Activated T-helper 17 cell treated with anti-CD3 and anti-CD28 coated beads, Interleukin-2, amount 50 U/mL, for 72 hours (primary cell): ENCODE measurements at regions not wholly inside any gene's neighbourhood (a gene's known extent, or its start where the extent isn't known, plus 50 kb on each side); places are given as distances from the start of the nearest gene placed in this dataset.

Experiments
- ATAC-seq: fragments of 150-1000 bp; cut with Tn5 transposase; replicated peaks from 2 replicates; pipeline ENCODE4 v1.10.0; 2021; ENCODE audit warnings: mild to moderate bottlenecking, moderate library complexity
- H3K27ac Mint-ChIP-seq: one replicate; pipeline ENCODE4 v1.8.0; 2022; ENCODE audit warnings: mixed read lengths
- H3K27me3 Mint-ChIP-seq: one replicate; pipeline ENCODE4 v1.8.0; 2022; ENCODE audit warnings: mixed read lengths
- H3K36me3 Mint-ChIP-seq: one replicate; pipeline ENCODE4 v1.8.0; 2022; ENCODE audit warnings: low read depth, mild to moderate bottlenecking, mixed read lengths
- H3K4me1 Mint-ChIP-seq: one replicate; pipeline ENCODE4 v1.8.0; 2022; ENCODE audit warnings: mixed read lengths
- H3K4me3 Mint-ChIP-seq: one replicate; pipeline ENCODE4 v1.8.0; 2022; ENCODE audit warnings: mild to moderate bottlenecking, mixed read lengths
- H3K9me3 Mint-ChIP-seq: one replicate; pipeline ENCODE4 v1.8.0; 2022; ENCODE audit warnings: mixed read lengths

DNA sequence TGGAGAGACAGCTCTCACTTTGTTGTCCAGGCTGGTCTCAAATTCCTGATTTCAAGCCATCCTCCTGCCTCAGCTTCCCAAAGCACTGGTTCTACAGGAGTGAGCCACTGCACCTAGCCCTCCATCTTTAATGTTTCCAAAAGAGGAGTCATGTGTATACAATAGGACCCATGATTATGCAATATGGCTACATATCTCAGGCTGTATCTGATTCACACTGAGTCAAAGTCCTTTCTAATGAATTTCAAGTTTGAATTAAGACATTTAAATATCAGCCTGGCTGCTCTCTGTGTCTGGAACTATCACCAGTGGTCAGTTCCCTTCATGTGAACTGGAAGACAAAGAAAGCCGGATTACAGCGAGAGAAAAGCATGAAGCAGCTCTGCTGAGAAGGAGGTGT lies 90.5 kb downstream of the MINAR1 start:
- Mint-ChIP-seq H3K4me3 (no peak overlapping the region), H3K36me3 (no peaks in the 10 kb centered on the region), H3K4me1 (no peaks in the 10 kb centered on the region), H3K27me3 (peaks cover 11% of the 10 kb centered on the region), H3K9me3 (no peaks in the 10 kb centered on the region), H3K27ac (no peak overlapping the region)
- ATAC-seq = no peak

DNA sequence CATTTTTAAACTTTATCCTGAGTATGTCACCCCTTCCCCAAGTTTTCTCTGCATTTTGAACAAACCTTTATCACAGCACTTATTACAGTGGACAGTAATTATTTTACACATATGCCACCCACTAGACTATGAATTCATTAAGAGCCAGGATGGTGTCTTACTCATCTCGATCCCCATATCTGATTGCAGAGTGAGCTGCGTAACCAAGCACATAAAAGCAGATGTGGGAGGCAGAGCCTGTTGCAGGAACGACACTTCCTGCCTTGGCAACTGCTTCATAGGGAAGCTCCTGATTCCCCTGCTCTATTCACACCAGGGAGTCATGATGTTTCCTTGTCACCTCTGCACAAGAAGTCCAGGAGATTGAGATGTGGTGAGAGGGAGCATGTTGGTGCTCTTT lies 91.1 kb downstream of the MINAR1 start:
- H3K9me3 Mint-ChIP-seq = no peaks in the 10 kb centered on the region
- H3K27ac Mint-ChIP-seq = no peak overlapping the region
- no peak overlapping the region for H3K4me3 Mint-ChIP-seq
- no peak for ATAC-seq
- H3K4me1 Mint-ChIP-seq = no peaks in the 10 kb centered on the region
- H3K27me3 Mint-ChIP-seq = peaks cover 15% of the 10 kb centered on the region
- H3K36me3 Mint-ChIP-seq = no peaks in the 10 kb centered on the region

- Mint-ChIP-seq H3K27me3 (peaks cover 24% of the 10 kb centered on the region), H3K4me3 (no peak overlapping the region), H3K27ac (no peak overlapping the region), H3K36me3 (no peaks in the 10 kb centered on the region), H3K9me3 (no peaks in the 10 kb centered on the region), H3K4me1 (no peaks in the 10 kb centered on the region)
- no peak for ATAC-seq
These were observed 92.4 kb downstream of the MINAR1 start for GRCh38 chr15:79524531-79524930.

- H3K27me3 Mint-ChIP-seq = peaks cover 33% of the 10 kb centered on the region
- no peaks in the 10 kb centered on the region for H3K36me3 Mint-ChIP-seq
- ATAC-seq = no peak
- H3K9me3 Mint-ChIP-seq = no peaks in the 10 kb centered on the region
- no peaks in the 10 kb centered on the region for H3K4me1 Mint-ChIP-seq
- H3K4me3 Mint-ChIP-seq = no peak overlapping the region
- H3K27ac Mint-ChIP-seq = no peak overlapping the region
These were observed 94.2 kb downstream of the MINAR1 start for GRCh38 chr15:79526376-79526775.

GRCh38 chr15:79527821-79528220 lies 95.7 kb downstream of the MINAR1 start:
- no peak overlapping the region for H3K27ac Mint-ChIP-seq
- H3K4me3 Mint-ChIP-seq = no peak overlapping the region
- H3K27me3 Mint-ChIP-seq = peaks cover 37% of the 10 kb centered on the region
- no peaks in the 10 kb centered on the region for H3K36me3 Mint-ChIP-seq
- H3K9me3 Mint-ChIP-seq = no peaks in the 10 kb centered on the region
- H3K4me1 Mint-ChIP-seq = no peaks in the 10 kb centered on the region
- ATAC-seq = no peak

DNA sequence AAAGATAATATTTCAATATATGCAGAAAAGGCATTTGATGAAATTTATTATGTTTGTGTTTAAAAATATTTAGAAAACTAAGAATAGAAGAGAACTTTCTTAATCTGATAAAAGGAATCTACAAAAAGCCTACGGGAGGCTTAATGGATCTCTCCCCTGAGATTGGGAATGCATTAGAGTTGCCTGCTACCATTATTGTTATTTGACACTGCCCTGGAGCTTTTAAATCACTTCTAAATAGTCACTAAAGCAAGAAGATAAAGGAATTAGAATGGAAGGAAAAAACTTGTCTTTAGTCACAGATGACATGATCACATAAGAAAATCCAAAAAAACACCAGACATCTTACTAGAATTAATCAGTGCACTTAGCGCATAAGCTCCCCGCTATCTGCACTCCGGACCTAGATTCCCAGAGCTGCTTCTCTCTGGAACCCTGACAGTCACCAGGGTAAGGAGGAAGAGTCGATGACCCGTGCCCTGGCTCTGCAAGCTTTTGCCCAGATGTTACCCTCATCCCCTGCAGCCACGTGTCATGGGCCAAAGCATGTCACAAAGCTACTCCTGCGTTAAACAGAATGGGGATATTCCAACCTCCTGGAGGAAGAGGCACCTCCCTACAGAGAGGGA lies 97.1 kb downstream of the MINAR1 start:
- H3K9me3 Mint-ChIP-seq = no peaks in the 10 kb centered on the region

GRCh38 chr15:79535536-79535935 lies 103.4 kb downstream of the MINAR1 start:
- no peaks in the 10 kb centered on the region for H3K36me3 Mint-ChIP-seq
- H3K27me3 Mint-ChIP-seq = peaks cover 19% of the 10 kb centered on the region
- H3K4me3 Mint-ChIP-seq = no peak overlapping the region
- no peaks in the 10 kb centered on the region for H3K4me1 Mint-ChIP-seq
- H3K27ac Mint-ChIP-seq = no peak overlapping the region
- no peak for ATAC-seq
- H3K9me3 Mint-ChIP-seq = no peaks in the 10 kb centered on the region

More for the DNA sequence above, 97.1 kb downstream of the MINAR1 start:
- Mint-ChIP-seq H3K27ac (no peak overlapping the region), H3K27me3 (peaks cover 42% of the 10 kb centered on the region), H3K4me3 (no peak overlapping the region), H3K36me3 (no peaks in the 10 kb centered on the region), H3K4me1 (no peaks in the 10 kb centered on the region)
- ATAC-seq = no peak

DNA sequence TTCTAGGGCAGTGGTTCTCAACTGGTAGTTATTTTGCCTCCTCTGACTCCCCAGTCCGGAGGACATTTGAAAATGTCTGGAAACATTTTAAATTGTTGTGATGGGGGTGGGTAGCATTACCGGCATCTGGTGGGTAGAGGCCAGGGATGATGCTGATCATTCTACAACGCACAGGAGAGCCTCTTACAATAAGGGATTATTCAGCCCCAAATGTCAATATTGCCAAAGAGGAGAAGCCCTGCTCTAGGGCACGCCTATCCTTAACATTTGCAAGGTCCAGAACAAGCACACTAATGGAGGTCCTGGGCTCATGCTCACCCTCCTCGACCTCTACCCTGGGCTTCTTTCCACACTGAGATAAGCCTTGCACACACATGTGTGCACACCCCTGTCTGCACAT lies 106.4 kb downstream of the MINAR1 start:
- H3K9me3 Mint-ChIP-seq = no peaks in the 10 kb centered on the region
- H3K27ac Mint-ChIP-seq = no peak overlapping the region
- H3K4me1 Mint-ChIP-seq = no peaks in the 10 kb centered on the region
- H3K36me3 Mint-ChIP-seq = no peaks in the 10 kb centered on the region
- H3K4me3 Mint-ChIP-seq = no peak overlapping the region
- no peak for ATAC-seq
- peaks cover 10% of the 10 kb centered on the region for H3K27me3 Mint-ChIP-seq

GRCh38 chr15:79539401-79539800 lies 107.3 kb downstream of the MINAR1 start:
- no peak overlapping the region for H3K4me3 Mint-ChIP-seq
- H3K27me3 Mint-ChIP-seq = peaks cover 5% of the 10 kb centered on the region
- H3K4me1 Mint-ChIP-seq = no peaks in the 10 kb centered on the region
- no peak for ATAC-seq
- H3K9me3 Mint-ChIP-seq = no peaks in the 10 kb centered on the region
- no peaks in the 10 kb centered on the region for H3K36me3 Mint-ChIP-seq
- no peak overlapping the region for H3K27ac Mint-ChIP-seq

DNA sequence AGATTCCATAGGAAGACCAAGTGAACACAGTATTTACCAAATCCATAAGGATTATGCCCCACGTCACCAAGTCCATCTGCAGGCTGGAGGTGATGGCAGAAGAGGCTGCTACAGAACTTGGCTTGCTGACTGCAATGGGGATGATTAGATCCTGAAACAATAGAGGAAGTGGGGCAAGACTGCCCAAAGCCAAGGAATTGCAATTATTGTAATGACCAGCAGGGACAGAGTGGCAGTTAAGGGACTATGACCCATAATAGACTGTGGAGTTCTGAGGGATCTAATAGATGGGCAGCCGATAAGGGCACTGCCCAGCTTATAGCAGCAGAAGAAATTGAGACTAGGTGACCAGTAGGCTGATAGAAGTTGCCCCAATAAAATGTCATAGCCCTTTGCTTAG lies 108.4 kb downstream of the MINAR1 start:
- Mint-ChIP-seq H3K27ac (no peak overlapping the region), H3K4me1 (no peaks in the 10 kb centered on the region), H3K36me3 (no peaks in the 10 kb centered on the region), H3K9me3 (no peaks in the 10 kb centered on the region), H3K4me3 (no peak overlapping the region), H3K27me3 (peaks cover 5% of the 10 kb centered on the region)
- ATAC-seq = no peak

GRCh38 chr15:79541196-79541595 lies 109.1 kb downstream of the MINAR1 start:
- Mint-ChIP-seq H3K27ac (no peak overlapping the region), H3K27me3 (peaks cover 5% of the 10 kb centered on the region), H3K9me3 (no peaks in the 10 kb centered on the region), H3K36me3 (no peaks in the 10 kb centered on the region), H3K4me3 (no peak overlapping the region), H3K4me1 (no peaks in the 10 kb centered on the region)
- ATAC-seq = no peak

- H3K27ac Mint-ChIP-seq = no peak overlapping the region
- ATAC-seq = no peak
- H3K36me3 Mint-ChIP-seq = no peaks in the 10 kb centered on the region
- no peaks in the 10 kb centered on the region for H3K9me3 Mint-ChIP-seq
- no peak overlapping the region for H3K4me3 Mint-ChIP-seq
- H3K27me3 Mint-ChIP-seq = peaks cover 5% of the 10 kb centered on the region
- no peaks in the 10 kb centered on the region for H3K4me1 Mint-ChIP-seq
These were observed 111.0 kb downstream of the MINAR1 start for GRCh38 chr15:79543097-79543496.

DNA sequence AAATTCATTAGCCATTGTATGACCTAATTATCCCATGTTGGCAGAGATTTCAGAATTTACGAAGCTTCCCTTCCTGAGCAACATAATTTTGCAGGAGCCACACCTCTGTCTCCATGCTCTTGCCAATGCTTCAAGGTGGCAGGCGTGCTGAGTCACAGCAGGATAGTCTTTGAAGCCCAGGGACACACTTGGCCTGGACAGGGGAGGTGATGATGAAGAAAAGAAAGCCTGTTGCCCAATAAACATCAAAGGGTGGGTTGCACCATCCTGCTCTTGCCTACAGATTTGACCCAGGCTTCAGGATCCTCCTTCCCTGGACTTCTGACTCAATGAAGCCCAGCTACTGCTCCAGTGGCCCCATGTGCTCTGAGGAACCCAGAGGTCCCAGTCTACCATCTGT lies 117.1 kb downstream of the MINAR1 start:
- Mint-ChIP-seq H3K36me3 (no peaks in the 10 kb centered on the region), H3K9me3 (no peaks in the 10 kb centered on the region), H3K27me3 (peaks cover 15% of the 10 kb centered on the region), H3K27ac (no peak overlapping the region), H3K4me3 (no peak overlapping the region), H3K4me1 (no peaks in the 10 kb centered on the region)
- no peak for ATAC-seq

DNA sequence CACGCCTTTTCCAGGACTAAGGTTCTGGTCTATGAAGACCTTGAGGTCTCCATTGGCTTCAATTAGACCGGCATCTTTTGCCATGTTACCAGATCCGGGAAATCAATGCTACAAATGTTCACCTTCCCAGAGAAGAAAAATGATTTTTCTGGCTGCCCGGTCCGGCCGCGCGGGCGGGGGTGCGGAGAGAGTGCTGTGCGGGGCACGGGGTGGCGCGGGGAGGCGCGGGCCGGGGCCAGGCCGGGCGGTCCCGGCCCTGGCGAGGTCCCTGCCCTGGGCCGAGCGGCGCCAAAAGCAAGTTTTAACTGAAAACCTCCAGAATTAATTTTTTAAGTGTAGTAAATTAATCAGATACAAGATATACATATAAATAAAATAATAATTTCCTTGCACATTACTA lies 128.2 kb downstream of the MINAR1 start:
- H3K36me3 Mint-ChIP-seq = no peaks in the 10 kb centered on the region
- no peak for ATAC-seq

GRCh38 chr15:79561982-79562381 lies 129.8 kb downstream of the MINAR1 start:
- no peak for ATAC-seq
- H3K4me1 Mint-ChIP-seq = no peaks in the 10 kb centered on the region
- no peaks in the 10 kb centered on the region for H3K9me3 Mint-ChIP-seq
- no peaks in the 10 kb centered on the region for H3K36me3 Mint-ChIP-seq
- H3K27ac Mint-ChIP-seq = no peak overlapping the region
- H3K27me3 Mint-ChIP-seq = peaks cover 35% of the 10 kb centered on the region
- H3K4me3 Mint-ChIP-seq = no peak overlapping the region

More for the DNA sequence above, 128.2 kb downstream of the MINAR1 start:
- H3K9me3 Mint-ChIP-seq = no peaks in the 10 kb centered on the region
- no peaks in the 10 kb centered on the region for H3K4me1 Mint-ChIP-seq
- H3K27ac Mint-ChIP-seq = no peak overlapping the region
- no peak overlapping the region for H3K4me3 Mint-ChIP-seq
- peaks cover 43% of the 10 kb centered on the region for H3K27me3 Mint-ChIP-seq

GRCh38 chr15:79562403-79562815 lies 130.3 kb downstream of the MINAR1 start:
- Mint-ChIP-seq H3K9me3 (no peaks in the 10 kb centered on the region), H3K4me3 (no peak overlapping the region), H3K27ac (no peak overlapping the region), H3K36me3 (no peaks in the 10 kb centered on the region), H3K4me1 (no peaks in the 10 kb centered on the region), H3K27me3 (peaks cover 32% of the 10 kb centered on the region)
- no peak for ATAC-seq
